ENCODE measurements at regions not wholly inside any gene's neighbourhood (a gene's known extent, or its start where the extent isn't known, plus 50 kb on each side); places are given as distances from the start of the nearest gene placed in this dataset.

DNA sequence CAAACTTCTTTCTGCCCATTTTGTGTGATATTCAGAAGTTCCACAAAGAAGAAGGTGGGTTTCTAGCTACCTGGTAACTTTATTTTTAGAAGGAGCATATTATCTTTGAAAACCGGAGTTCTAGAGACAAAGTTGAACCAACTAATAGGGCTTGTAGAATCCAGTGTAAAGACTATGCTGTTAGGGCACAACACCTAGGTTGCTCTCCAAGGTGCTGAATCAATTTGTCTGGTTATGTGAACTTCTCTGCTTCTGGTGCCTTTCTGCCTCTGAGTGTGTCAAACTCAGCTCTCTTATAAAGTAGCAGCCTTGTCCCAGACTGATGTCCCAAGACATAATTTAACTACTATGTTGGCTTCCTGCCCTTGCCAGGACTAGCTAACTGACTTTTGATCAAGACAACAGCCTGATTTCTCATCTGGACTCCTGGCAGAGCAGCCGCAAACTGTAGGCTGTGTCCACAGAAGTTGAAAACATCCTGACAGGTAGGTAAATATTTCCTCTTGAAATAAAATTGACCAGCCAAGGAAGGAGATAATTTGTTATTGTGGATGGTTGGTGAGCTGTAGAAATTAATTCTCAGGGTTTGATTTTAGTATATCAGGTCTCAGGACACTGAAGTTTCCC lies 119.4 kb downstream of the CYRIA start:
- TF ChIP-seq, protein P1, sequence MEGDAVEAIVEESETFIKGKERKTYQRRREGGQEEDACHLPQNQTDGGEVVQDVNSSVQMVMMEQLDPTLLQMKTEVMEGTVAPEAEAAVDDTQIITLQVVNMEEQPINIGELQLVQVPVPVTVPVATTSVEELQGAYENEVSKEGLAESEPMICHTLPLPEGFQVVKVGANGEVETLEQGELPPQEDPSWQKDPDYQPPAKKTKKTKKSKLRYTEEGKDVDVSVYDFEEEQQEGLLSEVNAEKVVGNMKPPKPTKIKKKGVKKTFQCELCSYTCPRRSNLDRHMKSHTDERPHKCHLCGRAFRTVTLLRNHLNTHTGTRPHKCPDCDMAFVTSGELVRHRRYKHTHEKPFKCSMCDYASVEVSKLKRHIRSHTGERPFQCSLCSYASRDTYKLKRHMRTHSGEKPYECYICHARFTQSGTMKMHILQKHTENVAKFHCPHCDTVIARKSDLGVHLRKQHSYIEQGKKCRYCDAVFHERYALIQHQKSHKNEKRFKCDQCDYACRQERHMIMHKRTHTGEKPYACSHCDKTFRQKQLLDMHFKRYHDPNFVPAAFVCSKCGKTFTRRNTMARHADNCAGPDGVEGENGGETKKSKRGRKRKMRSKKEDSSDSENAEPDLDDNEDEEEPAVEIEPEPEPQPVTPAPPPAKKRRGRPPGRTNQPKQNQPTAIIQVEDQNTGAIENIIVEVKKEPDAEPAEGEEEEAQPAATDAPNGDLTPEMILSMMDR (IDR thresholded peaks at IDR 0.05), result no peak
- TF ChIP-seq POLR2A (IDR thresholded peaks at IDR 0.05), result no peak
